ENCODE measurements at regions not wholly inside any gene's neighbourhood (a gene's known extent, or its start where the extent isn't known, plus 50 kb on each side); places are given as distances from the start of the nearest gene placed in this dataset.

GRCh38 chr16:61289141-61289540 is 747.1 kb downstream of the CDH8 start:
- no peak for TF ChIP-seq CTCF (IDR thresholded peaks at IDR 0.05; ENCODE audit: control insufficient read depth, extremely low read depth, insufficient read depth)
- DNase-seq (ENCODE audit: low read depth): no peak
- H3K4me3 ChIP-seq (ENCODE audit: low read depth, low read length): no peak overlapping the region

- no peak for DNase-seq (ENCODE audit: low read depth)
- H3K4me3 ChIP-seq (ENCODE audit: low read depth, low read length): no peak overlapping the region
- TF ChIP-seq CTCF (IDR thresholded peaks at IDR 0.05; ENCODE audit: control insufficient read depth, extremely low read depth, insufficient read depth): no peak
These were observed 758.4 kb downstream of the CDH8 start for GRCh38 chr16:61277849-61278248.

GRCh38 chr16:61274211-61274610 is 762.0 kb downstream of the CDH8 start:
- no peak for TF ChIP-seq CTCF (IDR thresholded peaks at IDR 0.05; ENCODE audit: control insufficient read depth, extremely low read depth, insufficient read depth)
- DNase-seq (ENCODE audit: low read depth): no peak
- H3K4me3 ChIP-seq (ENCODE audit: low read depth, low read length): no peak overlapping the region

GRCh38 chr16:61270726-61271125 is 765.5 kb downstream of the CDH8 start:
- no peak for TF ChIP-seq CTCF (IDR thresholded peaks at IDR 0.05; ENCODE audit: control insufficient read depth, extremely low read depth, insufficient read depth)
- no peak overlapping the region for H3K4me3 ChIP-seq (ENCODE audit: low read depth, low read length)
- DNase-seq (ENCODE audit: low read depth): no peak

- TF ChIP-seq CTCF (IDR thresholded peaks at IDR 0.05; ENCODE audit: control insufficient read depth, extremely low read depth, insufficient read depth): no peak
- no peak for DNase-seq (ENCODE audit: low read depth)
- no peak overlapping the region for H3K4me3 ChIP-seq (ENCODE audit: low read depth, low read length)
These were observed 772.8 kb downstream of the CDH8 start for GRCh38 chr16:61263400-61263799.

GRCh38 chr16:61261315-61261714 is 774.9 kb downstream of the CDH8 start:
- H3K4me3 ChIP-seq (ENCODE audit: low read depth, low read length): no peak overlapping the region
- TF ChIP-seq CTCF (IDR thresholded peaks at IDR 0.05; ENCODE audit: control insufficient read depth, extremely low read depth, insufficient read depth): no peak
- no peak for DNase-seq (ENCODE audit: low read depth)

- TF ChIP-seq CTCF (IDR thresholded peaks at IDR 0.05; ENCODE audit: control insufficient read depth, extremely low read depth, insufficient read depth): no peak
- H3K4me3 ChIP-seq (ENCODE audit: low read depth, low read length): no peak overlapping the region
- no peak for DNase-seq (ENCODE audit: low read depth)
These were observed 789.6 kb downstream of the CDH8 start for GRCh38 chr16:61246592-61246991.

All from LNCaP clone FGC (cell line).